HG03060 (cell line): ENCODE measurements at regions not wholly inside any gene's neighbourhood (a gene's known extent, or its start where the extent isn't known, plus 50 kb on each side); places are given as distances from the start of the nearest gene placed in this dataset.

Experiments used
- ATAC-seq: cut with Tn5 transposase; IDR thresholded peaks from one replicate; pipeline ENCODE4 v1.9.1; 2021; ENCODE audit warnings: low read depth, moderate number of reproducible peaks; ENCODE audit not compliant: unreplicated experiment

DNA sequence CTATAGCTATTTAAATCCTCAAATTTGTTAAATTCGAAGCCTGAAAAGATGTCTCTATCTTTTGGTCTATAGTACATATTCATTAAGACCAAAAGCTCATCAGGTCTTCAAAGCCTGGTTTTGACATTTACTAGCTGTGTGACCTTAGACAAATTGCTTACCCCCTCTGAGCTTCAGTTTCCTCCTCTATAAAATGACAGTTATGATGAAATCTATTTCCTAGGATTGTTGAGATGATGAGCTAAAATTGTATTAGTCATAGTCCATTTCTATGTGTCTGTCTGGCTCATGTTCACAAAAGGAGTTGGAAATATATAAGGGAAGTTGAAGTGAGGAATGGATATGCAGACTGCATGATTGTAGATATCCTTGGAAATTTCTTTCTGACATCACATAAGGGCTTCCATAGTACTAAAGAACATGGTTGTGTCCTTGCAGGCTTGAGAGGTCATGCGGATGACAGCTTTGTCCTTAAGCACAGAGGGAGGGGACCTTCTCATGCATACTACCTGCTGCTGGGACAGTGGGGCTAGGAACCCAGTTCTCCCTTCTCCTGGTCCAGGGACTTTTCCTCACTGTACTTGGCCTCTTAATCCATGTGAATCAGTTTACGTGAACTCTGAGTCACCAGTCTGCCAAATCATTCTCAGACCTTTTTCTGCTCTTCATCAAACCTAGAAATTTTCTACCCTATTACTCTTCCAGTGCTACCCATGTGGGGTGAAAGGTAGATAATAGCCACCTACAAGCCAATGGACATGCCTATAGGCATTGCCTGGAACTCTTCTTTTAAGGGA, 487.5 kb upstream of the SALL1 start:
- no peak for ATAC-seq

DNA sequence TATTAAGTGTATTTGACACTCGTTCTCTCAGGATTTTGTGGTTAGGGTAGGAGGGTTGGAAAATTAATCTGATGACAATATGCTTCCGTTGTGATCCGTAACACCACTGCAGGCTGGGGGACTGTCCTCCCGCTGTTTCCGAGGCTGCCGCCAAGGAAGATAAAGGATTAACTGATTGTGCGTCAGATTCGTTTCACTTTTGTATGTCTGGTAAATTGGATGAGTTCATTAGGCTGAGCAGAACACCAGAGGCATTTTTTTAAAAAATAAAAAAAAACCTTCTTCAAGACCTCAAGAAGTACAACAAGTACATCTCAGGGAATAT, 486.7 kb upstream of the SALL1 start:
- ATAC-seq = no peak

DNA sequence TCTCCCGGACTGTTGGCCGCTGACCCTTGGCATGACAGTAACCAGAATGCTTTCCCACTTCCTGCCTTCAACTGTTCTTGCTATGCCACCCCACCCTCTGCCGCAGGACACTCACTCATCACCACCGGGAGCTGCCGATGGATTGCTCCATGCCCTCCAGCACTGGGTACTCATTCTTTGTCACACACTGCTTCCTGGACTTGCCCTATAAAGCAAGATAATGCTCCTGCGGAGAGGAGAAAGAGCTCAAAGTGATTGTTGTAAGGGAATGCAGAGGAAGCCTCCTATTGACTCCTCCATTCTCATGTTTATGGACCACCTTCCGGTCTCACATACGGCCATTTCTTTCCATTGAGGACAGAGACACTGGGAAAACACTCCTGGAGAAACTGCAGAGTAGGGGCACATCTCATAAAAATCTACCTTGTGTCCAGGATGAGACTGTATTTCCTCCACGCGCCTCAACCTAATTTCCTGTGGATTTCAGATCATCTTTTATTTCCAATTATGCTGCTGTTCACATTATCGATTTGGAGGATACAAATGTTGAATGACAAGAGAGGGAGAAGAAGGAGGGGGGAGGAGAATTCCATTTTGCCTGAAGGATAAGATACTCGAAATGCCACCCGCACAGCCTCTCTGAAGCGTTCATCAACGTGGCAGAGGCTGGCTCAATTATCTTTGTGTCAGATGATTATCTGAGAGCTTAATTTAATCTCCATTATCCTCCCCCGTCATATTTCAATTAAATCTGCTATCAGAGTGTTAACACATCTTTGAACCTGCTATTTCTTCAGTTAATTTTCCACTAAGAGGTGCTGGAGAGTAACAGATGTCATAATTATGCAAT, 486.1 kb upstream of the SALL1 start:
- ATAC-seq = no peak

DNA sequence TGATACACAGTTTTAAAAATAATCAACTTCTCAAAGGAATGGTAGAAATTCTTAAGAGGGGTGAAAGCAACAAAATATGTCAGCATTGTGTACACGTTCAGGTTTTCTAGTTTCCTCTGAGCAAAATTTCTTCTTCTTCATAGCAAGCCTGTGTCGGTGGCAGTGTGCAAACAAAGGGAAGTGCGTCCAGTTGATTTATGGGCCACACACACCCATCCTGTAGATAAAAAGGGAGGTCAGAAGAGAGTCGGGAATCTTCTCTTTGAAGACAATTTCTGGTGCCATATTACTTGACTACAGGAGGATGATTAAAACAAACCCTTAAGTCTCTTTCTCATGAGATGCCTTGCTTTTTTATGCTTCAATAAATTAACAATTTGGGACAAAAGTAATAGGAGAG, 484.1 kb upstream of the SALL1 start:
- no peak for ATAC-seq

DNA sequence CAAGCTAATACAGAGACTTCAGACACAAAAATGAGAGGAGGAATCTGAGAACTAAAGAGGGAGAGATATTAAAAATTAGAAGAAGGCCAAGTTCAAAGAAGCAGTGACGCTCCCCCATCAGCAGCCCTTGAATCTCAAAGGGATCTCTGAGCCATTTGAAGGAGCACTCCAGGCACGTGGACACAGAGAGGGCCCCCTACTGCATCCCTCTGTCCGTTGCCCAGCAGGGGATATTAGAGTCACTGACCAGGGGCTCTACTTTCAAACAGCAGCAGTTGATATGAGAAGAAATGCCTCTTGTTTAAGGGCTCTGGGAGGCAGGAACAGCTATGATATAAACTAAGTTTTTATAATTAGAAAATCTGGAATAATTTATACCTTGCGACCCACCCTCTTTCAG, 479.0 kb upstream of the SALL1 start:
- ATAC-seq = no peak

DNA sequence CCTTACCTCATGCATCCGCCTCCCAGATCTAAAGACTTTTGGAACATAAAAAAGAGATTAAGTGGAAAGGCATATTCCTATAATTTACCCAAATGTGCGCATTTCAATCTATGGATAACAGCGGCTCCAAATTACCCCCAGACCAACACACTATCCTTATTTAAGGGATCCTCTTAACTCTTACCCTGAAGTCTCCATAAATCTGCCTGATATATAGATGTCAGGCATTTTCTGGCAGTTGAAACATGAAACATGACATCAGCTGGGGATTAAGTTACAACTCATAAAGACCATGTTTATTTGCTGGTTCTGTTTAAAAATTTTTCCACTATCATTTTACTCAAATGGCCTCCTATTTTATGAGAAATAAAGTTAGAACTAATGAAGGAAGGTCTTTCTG, 478.5 kb upstream of the SALL1 start:
- ATAC-seq = no peak

DNA sequence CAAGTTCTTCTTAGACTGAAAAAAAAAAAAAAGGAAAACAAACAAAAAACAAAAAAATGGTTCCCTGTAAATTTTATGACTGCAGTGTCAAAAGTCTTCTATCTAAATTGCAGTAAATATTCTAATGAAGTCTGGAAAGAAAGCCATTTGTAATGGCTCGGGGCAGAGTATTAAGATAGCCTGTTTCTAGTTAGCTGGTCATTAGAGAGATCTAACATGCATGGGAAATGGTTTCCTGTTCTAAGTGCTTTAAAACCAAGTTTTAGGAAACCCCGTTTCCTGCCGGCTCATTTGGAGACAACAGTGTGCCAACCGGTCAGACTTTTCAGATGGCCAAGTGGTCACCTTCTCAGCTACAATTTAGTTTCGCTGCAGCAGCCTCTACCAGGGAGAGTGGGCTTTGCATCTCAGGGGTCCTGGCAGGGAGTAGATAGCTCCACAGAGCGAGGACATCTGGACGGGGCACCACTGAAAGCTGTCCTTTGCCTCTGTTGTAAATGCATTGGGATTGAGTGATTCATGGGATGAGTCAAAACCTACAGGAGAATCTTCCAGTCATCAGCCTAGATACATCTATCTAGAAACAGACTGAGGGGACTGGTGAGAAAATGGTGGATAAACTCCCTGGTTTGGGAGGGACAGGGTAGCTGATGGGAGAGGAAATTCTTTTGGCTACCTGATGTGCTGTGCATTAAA, 473.2 kb upstream of the SALL1 start:
- no peak for ATAC-seq

DNA sequence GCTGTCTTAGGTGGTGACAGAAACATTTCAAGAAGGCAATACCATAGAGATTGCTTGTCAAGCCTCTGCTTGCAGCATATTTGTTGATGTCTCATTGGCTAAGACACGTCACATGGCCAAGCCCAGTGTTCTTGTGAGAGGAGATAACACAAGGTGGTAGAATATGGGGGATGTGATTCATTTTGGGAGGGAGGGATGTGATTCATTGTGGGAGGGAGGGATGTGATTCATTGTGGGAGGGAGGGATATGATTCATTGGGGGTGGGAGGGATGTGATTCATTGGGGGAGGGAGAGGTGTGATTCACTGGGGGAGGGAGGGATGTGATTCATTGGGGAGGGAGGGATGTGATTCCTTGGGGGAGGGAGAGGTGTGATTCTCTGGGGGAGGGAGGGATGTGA, 470.5 kb upstream of the SALL1 start:
- no peak for ATAC-seq

DNA sequence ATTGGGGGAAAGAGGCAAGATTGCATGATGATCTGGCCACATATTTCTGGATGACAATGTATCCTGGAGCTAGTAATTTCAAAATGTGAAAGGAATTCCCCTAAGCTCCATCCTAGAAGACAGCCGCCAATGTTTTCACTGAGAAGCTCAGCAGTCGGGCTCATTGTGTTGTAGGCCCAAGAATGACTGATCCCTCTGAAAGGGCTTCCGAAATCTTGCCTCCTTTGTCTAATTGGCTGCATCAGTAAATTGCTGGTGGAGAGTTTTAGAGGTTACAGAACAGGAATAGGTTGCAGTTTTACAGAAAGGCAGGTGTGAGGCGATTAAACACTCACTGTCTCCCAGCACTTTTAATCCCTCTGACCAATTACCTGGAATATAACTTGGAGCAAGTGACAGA, 464.1 kb upstream of the SALL1 start:
- ATAC-seq = no peak

DNA sequence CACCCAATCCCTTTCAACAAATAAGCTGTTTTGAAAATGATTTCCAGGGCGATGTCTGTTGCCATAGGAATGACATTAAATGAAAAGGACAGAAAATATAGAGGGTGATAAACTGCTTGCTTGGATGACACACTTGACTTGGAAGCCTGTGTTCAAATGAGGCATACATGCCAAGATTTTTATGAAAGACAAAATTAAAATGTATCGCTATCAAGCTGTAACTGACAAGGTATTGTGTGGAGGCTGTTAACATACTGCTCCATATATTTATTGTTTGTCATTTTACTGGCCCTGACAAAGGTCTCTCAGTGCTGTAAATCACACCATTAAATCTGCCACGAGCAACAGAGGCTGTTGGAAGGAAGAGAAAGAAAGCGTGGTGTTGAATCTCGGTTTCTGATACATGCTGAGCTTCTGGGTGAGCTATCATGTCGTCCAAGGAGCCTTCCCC, 456.2 kb upstream of the SALL1 start:
- ATAC-seq = no peak

DNA sequence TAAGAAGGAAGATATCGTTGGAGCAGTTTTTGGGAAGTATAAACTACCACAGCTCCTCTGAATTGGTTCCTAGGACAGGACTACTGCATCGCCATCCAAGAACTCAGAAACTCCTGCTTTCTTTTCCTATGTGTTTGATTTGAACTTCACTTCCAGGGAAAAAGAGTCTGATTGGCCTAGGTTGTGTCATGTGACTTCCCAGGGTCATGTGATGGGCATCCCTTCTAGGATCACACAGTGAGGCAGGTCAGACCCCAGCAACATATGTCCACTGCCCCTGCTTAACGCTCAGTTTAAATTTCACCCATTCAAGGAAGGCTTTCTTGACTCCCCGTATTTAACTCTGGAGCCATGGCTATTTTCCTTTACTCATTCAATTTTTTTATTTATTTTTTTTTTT, 445.2 kb upstream of the SALL1 start:
- no peak for ATAC-seq

DNA sequence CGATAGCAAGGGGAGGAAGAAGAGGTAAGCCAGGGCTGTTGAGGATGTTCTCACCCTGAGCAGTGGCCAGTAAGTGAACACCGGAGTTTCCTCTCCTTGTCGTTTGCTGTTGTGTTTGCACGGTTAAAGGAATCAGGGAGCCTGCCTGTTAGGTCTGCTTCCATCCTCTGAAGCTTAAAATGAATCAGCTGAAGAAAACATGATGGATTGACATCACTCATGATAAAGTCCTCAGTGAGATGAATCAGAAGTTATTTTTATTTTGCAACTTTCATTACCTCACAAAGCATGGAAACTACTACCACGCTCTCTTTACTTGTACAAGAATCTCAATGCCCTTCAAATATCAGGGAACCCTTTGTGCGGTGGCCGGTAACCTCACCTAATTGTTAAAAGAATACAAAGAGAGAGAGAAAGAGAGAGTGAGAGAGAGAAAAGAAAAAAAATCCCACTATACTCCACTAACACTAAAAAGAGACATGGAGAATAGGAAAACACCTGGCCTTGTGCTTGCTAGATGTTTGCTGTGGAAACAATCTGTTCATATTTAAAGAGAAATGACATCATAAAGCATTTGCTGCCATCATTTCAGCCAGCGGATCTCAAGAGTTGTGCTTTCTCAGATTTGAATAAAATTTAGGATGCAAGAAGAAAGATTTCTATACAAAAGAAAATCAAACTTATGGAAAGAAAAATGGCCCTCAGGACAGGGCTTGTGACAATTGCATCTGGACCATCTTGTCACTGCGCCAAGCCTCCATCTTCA, 441.6 kb upstream of the SALL1 start:
- ATAC-seq = no peak

DNA sequence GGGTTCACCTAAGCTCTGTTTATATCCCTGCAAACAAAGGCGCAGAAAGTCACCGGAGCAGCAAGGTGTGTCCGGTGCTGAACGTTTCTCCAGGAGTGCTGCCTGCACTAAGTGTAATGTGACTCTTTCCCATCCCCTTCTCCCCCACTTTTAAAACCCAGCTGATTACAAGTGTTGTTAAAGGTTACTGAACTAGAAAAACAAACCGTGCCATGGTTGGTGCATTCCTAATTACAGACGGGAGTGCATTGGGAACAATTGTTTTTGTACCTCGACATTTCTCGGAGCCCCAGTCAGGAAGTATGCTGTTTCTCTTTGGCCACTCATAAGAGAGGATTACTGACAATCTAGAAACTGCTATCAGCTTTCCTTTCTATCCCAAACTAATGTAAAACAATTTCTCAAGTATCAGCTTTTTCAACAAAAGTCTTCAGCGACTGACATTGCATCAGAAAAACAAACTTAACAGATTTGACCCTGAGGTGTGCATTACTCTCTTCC, 441.0 kb upstream of the SALL1 start:
- ATAC-seq = no peak

DNA sequence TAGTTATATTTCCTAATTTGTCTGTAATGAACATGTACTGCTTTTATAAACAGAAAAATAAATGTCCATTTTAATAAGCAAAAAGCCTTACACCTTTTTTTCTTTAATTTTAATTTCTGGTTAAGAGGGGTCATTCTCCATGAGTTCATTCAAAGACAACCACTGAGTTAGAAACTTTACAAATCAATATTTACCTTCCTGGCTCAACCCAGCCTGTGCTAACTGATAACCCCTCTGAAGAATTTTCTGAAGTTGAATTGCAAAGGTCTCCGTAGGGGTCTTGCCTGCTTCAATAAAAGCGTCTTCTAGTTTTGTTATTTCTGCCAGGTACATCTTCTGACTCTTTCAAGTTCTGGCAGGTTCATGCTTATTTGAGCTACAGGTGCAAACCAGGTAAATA, 440.4 kb upstream of the SALL1 start:
- no peak for ATAC-seq

DNA sequence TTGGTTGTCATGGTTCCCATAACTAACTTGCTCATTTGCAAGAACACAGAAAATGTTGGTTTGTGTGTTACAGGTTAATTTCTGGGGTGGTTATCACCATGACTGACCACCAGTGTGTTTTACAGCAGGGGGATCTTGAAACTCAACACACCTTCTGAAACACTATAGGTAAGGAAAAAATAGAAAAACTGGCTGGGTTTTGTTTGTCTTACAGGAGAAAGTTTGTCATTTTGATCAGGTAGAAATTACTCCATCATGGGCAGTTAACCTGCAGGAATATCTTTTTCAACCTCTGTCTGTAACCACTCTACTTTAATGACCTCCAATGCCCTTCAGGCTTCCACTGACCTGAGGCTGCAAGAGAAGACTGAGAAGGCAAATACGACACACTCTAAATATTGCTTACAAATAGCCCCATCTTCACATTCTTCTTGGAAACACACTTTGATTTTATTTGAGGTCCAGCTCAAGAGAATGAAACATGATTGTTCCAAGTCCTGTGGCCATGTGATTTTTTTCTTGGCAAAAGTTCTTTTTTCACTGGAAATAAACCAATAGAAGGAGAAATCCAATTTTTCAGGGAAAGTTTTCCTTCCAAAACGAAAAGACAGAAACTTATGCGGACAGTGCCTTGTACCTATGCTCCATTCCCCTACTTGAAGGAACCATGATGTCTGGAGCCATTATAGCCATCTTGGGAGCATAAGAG, 428.7 kb upstream of the SALL1 start:
- no peak for ATAC-seq

DNA sequence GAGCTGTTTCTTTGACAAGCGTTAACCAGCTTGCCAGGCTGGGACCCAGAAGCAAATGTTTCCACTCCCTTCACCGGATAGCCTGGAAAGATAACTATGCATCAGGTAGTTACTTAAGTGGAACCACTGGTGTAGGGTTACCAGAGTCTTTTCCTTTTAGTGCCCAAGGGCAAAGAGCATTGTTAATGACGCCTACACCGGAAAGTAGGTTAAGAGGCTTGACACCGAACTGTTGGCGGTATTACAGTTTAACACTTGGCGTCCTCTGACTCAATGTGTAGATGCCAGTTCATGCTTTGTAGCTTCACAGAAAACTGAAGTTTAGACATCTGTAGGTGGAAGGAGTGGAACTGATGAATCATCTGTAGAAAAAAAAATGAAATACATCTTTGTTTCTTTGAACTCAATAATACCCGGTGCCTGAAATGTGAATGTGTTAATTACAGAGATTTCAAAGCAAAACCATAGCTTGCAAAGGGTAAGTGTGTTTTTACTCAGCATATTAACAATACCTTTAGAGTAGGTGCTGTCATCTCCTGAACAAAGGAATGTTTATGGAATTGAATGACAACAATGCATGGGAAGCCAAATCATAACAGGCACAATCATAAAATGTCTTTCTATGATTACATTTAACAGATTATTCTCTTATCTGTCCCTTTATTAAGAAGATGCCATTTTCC, 426.7 kb upstream of the SALL1 start:
- no peak for ATAC-seq

DNA sequence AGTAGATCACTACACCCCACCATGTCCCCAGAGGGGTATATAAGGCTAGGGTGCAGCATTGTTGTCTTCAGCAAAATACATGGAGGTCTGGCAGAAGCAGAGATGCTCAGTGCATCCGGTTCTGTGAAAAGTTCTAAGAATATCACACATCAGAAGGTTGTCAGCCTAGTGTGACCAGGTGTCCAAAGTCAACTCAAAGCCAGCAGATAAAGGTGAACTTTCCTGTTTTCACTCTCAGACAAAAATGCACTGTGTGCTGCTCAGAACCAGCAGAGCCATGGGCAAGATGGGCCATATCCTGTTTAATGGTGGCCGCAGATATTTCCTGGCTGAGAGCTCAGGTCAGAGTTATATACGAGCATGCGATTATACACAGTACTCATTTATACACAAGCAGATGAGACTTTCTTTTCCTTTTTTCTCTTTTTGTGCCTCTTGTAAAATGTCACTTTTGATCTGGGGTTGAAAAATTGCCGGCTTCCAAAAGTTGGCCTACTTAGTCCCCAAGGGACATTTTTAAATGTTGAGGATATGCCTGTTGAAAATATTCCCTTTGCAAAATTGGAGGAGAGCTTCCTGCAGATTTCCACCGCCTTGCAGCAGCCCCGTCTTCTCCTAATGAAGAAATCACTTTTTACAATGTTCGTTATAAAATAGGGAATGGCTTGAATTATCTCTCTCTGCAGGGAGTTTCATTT, 425.6 kb upstream of the SALL1 start:
- ATAC-seq = no peak

DNA sequence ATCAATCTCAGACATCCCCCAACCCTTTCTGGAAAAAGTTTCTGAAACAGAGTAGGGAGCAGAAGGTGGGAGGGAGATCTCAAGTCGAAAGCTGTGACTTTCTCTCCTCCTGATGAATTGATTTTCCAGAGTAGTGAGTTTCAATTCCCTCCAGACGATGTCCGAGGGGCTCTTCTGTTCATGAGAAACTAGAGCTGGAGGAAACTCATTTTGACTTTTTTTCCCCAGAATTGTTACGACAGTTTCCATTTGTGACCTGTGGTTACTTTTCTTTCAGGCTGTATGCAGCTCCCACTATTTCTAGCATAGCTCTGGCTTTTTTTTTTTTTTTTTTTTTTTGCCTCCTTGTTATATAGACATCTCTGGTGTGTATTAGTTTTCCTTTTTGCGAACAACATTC, 422.1 kb upstream of the SALL1 start:
- no peak for ATAC-seq
